RPMI8226 (cell line): ENCODE measurements at regions not wholly inside any gene's neighbourhood (a gene's known extent, or its start where the extent isn't known, plus 50 kb on each side); places are given as distances from the start of the nearest gene placed in this dataset.

Experiments used
- DNase-seq: peaks from one replicate; pipeline ENCODE4 v3.0.0-alpha.2; 2015

- DNase-seq: no peak
Observed at GRCh38 chr11:24321229-24321628, 175.6 kb upstream of the LUZP2 start.

- DNase-seq: no peak
Observed at GRCh38 chr11:24324211-24324610, 172.6 kb upstream of the LUZP2 start.

DNA sequence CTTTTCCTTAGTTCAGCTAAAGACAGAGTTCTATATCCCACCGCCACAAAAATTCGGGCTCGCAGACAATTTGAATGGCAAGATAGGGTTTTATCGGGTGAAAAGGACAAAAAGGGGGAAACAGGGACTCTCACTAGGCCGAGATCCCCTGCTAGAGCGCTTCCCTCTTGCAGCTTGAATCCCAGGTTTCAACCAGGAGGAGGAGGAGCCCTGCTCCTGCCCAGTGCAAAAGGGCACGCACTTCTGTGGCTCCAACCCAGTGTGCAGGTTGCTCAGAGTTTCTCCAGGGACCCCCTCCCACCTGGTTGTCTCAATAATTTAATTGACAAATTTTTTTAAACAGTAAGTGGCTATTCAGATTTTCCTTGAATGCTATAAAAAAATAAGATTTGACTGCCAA is 152.6 kb upstream of the LUZP2 start:
- no peak for DNase-seq

- no peak for DNase-seq
Observed at GRCh38 chr11:24348908-24349307, 147.9 kb upstream of the LUZP2 start.

GRCh38 chr11:24351179-24351578 is 145.7 kb upstream of the LUZP2 start:
- no peak for DNase-seq

DNA sequence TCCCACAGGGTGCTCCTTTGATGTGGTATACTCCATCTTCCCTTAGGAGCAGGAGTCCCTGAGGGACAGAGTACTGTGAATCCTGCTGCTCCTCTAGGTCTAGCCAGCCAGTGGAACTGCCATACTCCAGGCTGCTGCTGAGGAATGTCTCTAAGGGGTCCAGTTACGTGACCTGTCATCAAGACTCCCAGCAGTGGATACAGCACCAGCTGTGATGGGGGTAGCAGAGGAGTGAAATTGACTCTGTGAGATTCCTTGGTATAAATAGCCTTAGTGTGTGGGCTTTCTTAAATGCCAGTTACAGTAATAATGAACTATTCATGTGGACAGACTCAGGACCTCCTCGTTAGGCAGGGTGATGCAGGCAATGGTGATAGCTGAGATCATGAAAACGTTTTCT is 140.4 kb upstream of the LUZP2 start:
- DNase-seq: no peak

- no peak for DNase-seq
Observed at GRCh38 chr11:24357620-24358410, 139.0 kb upstream of the LUZP2 start.

GRCh38 chr11:24372491-24372890 is 124.4 kb upstream of the LUZP2 start:
- DNase-seq: no peak

DNA sequence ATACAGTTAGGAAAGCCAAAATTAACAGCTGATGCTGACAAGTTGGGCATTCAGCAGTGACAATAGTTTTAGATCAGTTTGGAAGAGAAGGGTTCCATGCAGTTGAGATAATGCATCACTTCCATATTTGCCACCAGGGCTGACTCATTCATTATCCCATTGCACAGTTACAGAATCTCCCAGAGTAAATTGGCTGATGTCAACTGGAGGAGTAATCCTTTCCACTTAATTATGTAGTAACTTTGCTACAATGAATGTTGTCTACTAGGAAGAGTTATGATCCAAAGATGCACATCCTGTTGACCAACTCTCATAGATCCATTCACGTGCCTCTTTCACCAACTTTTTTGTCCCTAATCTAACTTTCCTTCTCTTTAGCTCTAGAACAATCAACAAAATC is 123.3 kb upstream of the LUZP2 start:
- DNase-seq: no peak

- no peak for DNase-seq
Observed at GRCh38 chr11:24375351-24375750, 121.5 kb upstream of the LUZP2 start.

DNA sequence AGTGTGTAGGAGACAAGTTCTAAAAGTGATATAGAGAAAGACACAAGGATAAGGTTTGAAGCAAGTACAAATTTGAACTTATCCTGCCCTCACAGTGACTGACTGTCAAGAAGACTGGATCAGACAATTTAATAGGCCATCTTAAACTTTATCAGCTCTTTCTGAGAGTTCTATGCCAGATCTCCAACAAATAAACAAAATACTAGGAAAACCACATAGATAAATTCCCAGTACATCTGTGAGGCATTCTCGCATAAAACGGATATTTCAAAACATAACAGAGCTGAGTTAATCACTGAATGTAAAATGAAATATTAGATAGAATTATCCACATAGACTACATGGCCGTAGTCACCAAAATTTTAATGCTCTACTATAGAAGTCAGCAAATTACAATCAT is 120.9 kb upstream of the LUZP2 start:
- DNase-seq: no peak

- DNase-seq: no peak
Observed at GRCh38 chr11:24383137-24383536, 113.7 kb upstream of the LUZP2 start.

- DNase-seq: no peak
Observed at GRCh38 chr11:24384240-24384639, 112.6 kb upstream of the LUZP2 start.

DNA sequence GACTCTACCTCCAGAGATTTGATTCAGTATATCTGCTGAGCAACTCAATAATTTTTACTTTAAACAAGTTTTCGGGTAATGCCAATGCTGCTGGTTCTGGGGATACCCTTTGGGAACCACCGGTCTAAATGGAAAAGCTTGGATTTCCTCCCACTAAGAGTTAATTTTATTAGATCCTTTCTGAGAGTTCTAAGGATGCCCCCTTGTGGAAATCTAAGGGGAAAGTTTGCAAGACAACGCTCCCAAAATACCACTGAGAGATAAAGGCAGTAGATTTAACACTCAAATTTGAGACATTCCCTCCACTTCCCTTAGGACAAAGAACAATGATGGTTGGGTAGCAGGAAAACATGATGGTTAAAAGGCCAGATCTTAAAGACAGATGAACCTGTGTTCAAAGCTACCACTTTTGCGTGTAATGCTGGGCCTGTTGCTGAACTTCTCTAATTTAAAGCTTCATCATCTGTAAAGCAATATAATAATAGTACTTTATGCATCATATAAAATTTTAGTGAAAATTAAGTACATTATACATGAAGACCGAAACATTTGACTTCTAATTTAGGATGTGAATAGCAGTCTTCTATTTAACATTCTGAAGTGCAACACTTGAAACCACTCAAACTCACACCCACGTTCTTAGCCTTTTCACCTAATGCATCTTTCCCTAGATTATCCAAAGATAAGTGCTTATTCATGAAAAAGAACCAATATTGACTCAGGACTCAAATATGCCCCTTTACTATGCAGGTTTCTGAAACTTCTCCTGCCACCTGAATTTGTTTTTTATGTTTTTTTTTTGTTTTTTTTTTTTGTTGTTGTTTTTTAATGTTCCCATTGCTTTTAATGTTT is 110.1 kb upstream of the LUZP2 start:
- peak; percentile 2 for DNase-seq

GRCh38 chr11:24389575-24389974 is 107.3 kb upstream of the LUZP2 start:
- DNase-seq: no peak

DNA sequence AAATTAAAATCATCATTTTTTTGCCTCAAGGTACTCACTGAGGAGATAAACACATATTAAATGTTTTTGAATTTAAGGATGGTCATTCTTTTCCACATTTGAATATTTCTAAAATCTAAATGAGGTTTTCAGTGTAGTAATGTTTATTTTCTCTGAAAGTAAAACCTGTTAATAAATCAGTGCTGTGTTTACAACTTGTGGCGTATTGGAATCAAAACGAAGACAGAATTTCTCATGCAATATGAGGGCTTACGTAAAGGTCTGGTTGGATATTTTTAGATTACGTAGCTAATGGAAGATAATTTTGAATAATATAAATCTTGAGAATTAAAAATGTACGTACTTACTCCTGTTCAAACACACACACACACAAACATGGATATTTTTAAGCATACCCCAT is 106.8 kb upstream of the LUZP2 start:
- no peak for DNase-seq

GRCh38 chr11:24390762-24391161 is 106.1 kb upstream of the LUZP2 start:
- DNase-seq: no peak

- DNase-seq: no peak
Observed at GRCh38 chr11:24391167-24391566, 105.7 kb upstream of the LUZP2 start.

- DNase-seq: no peak
Observed at GRCh38 chr11:24400059-24400665, 96.7 kb upstream of the LUZP2 start.

DNA sequence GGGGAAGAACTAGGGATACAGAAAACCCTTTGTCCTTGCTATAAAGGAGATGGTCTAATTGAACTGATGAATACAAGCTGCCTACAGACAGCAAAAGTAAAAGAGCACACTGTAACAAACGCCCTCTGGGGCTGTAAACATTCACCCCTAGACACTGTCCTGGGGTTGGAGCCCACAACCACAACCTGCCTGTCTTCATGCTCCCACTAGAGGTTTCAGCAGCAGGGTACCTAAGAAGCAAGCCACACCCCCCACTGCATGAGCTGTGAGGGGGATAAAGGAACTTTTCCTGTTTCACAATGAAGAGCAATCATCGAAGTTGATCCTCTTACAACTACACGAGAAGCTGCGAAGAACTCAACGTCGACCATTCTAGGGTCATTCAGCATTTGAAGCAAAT is 90.5 kb upstream of the LUZP2 start:
- DNase-seq: no peak

DNA sequence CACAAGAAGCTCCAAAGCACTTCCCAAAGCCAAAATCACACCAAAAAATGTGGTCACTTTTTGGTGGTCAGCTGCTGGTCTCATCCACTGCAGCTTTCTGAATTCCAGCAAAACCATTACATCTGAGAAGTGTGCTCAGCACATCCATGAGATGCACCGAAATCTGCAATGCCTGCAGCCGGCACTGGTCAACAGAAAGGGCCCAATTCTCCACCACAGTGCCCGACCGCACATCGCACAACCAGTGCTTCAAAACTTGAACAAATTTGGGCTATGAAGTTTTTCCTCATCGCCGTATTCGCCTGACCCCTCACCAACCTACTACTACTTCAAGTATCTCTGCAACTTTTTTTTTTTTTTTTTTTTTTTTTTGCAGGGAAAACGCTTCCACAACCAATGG is 89.9 kb upstream of the LUZP2 start:
- DNase-seq: no peak

DNA sequence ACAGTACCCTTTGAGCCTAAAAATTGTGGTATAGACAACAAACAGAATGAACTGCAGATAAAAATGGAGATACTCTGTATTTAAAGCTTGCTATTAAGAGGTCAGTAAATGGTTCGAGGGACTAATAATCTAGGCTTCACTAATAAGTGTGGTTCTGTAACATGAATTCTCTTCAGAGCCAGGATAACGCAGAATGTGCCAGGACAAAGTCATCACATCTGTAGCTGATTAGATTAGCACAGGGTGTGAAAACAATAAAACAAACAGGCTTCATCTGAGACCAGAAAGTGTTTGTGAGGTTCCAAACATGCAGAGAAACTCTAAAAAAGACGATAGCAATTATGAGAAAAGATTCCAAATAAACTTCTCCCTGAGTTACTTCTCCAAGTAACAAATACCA is 89.1 kb upstream of the LUZP2 start:
- no peak for DNase-seq

DNA sequence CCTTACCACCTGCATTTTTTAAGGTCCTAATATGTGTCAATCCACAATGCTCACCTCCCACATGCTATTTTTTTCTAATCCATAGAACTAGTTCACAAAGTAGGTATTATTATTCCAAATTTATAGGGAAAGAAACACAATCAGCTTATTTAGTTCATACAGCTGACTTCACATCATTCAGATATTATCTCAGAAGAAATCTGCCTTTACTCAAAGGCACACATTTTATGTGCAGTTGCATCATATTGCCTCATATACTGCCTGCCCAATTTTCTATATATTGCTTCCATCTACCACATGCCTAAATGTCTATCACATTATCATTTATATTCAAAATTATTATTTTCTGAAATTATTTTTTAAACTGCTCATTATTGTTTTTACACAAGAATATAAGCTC is 88.7 kb upstream of the LUZP2 start:
- no peak for DNase-seq

- no peak for DNase-seq
Observed at GRCh38 chr11:24411791-24412190, 85.1 kb upstream of the LUZP2 start.
